Caco-2 (cell line): ENCODE measurements at regions not wholly inside any gene's neighbourhood (a gene's known extent, or its start where the extent isn't known, plus 50 kb on each side); places are given as distances from the start of the nearest gene placed in this dataset.

ENCODE experiments used
- BruUV-seq: library from RNA; stranded (reverse); fragments of 400-500 nt; replicated peaks from 2 replicates; lab custom pipeline; 2021; lab: Mats Ljungman, UMichigan
- CTCF ChIA-PET: fragments of 300-600 bp; sonication (Branson Sonifier 250); formaldehyde crosslinking; loops from one replicate; lab custom pipeline; 2022; ENCODE audit warnings: antibody characterized with exemption; lab: Charles Lee
- POLR2A ChIA-PET: fragments of 300-600 bp; sonication (Branson Sonifier 250); formaldehyde crosslinking; loops from one replicate; lab custom pipeline; 2022; ENCODE audit warnings: antibody characterized with exemption; lab: Charles Lee
- DNase-seq, 2 experiments: peaks; one replicate each; pipeline versions ENCODE4 v3.0.0 to v3.0.0-alpha.2; 2020 to 2022
- H3K27me3 ChIP-seq: replicated peaks from 2 replicates; pipeline ENCODE4 v1.6.0; 2011; ENCODE audit warnings: low read length; ENCODE audit not compliant: control insufficient read depth, insufficient read depth
- H3K36me3 ChIP-seq: 2 replicates; pipeline ENCODE4 v1.5.1; 2011; ENCODE audit warnings: low read length; ENCODE audit not compliant: control insufficient read depth, insufficient read depth
- H3K4me1 ChIP-seq: fragments of 250-450 bp; sonication (Bioruptor Pico); 2 replicates; pipeline ENCODE4 v1.5.1; 2020; ENCODE audit warnings: mild to moderate bottlenecking
- H3K4me3 ChIP-seq: 2 replicates; pipeline ENCODE4 v1.5.1; 2011; ENCODE audit warnings: low read depth, mild to moderate bottlenecking, control low read depth, low read length
- H3K9me3 ChIP-seq: fragments of 250-450 bp; sonication (Bioruptor Pico); 2 replicates; pipeline ENCODE4 v1.5.1; 2020; ENCODE audit warnings: mild to moderate bottlenecking, moderate library complexity
- H3K27ac Mint-ChIP-seq: one replicate; pipeline ENCODE4 v1.8.0; 2022; ENCODE audit warnings: mixed read lengths; ENCODE audit not compliant: unreplicated experiment
- H3K27me3 Mint-ChIP-seq: one replicate; pipeline ENCODE4 v1.8.0; 2022; ENCODE audit warnings: mixed read lengths; ENCODE audit not compliant: insufficient read depth, unreplicated experiment
- H3K36me3 Mint-ChIP-seq: one replicate; pipeline ENCODE4 v1.8.0; 2022; ENCODE audit warnings: mild to moderate bottlenecking, mixed read lengths; ENCODE audit not compliant: insufficient read depth, unreplicated experiment
- H3K4me1 Mint-ChIP-seq: one replicate; pipeline ENCODE4 v1.8.0; 2022; ENCODE audit warnings: low read depth, mixed read lengths; ENCODE audit not compliant: unreplicated experiment
- H3K4me3 Mint-ChIP-seq: one replicate; pipeline ENCODE4 v1.8.0; 2022; ENCODE audit warnings: mild to moderate bottlenecking, moderate library complexity, mixed read lengths; ENCODE audit not compliant: unreplicated experiment
- H3K9me3 Mint-ChIP-seq: one replicate; pipeline ENCODE4 v1.8.0; 2022; ENCODE audit warnings: mixed read lengths; ENCODE audit not compliant: unreplicated experiment
- CTCF ChIP-seq, 2 experiments: fragments of 200-600 bp in 1 of 2; IDR thresholded peaks; 1 replicate in 1 of 2; 2 replicates in 1 of 2; pipeline versions ENCODE4 v1.5.1 to v1.8.0; 2011 to 2022; ENCODE audit warnings: antibody characterized with exemption in 1 of 2, control low read depth in 1 of 2, inconsistent platforms in 1 of 2, low read depth in 1 of 2, low read length in 1 of 2, mild to moderate bottlenecking in 1 of 2, moderate library complexity in 1 of 2; ENCODE audit not compliant: insufficient read depth in 1 of 2, severe bottlenecking in 1 of 2, unreplicated experiment in 1 of 2
- intact Hi-C: fragments of 100-400 bp; cut with micrococcal nuclease; formaldehyde crosslinking; loops from one replicate; pipeline ENCODE4 v1.10.0; 2022; ENCODE audit not compliant: unreplicated experiment

- Histone ChIP-seq H3K27me3 (no peaks in the 10 kb centered on the region), H3K4me1 (no peaks in the 10 kb centered on the region), H3K36me3 (no peaks in the 10 kb centered on the region), H3K4me3 (no peak overlapping the region), H3K9me3 (no peaks in the 10 kb centered on the region)
- DNase-seq, result no peak
- no TSS peak for BruUV-seq
- POLR2A ChIA-PET, result no interaction called here
- H3K9me3 Mint-ChIP-seq, result no peaks in the 10 kb centered on the region
- H3K27ac Mint-ChIP-seq, result no peak overlapping the region
- no peaks in the 10 kb centered on the region for H3K36me3 Mint-ChIP-seq
- H3K4me3 Mint-ChIP-seq, result no peak overlapping the region
- intact Hi-C loops, result no loop called here
- no peaks in the 10 kb centered on the region for H3K4me1 Mint-ChIP-seq
- no peak for TF ChIP-seq CTCF (IDR thresholded peaks at IDR 0.05; ENCODE audit: insufficient read depth in 1 of 2, low read depth in 1 of 2, low read length in 1 of 2, severe bottlenecking in 1 of 2, unreplicated experiment in 1 of 2)
- H3K27me3 Mint-ChIP-seq, result peaks cover 23% of the 10 kb centered on the region
- CTCF ChIA-PET, result no interaction called here
Measured at GRCh38 chr9:99287641-99288040, 65.6 kb downstream of the SEC61B start.

- no peak for TF ChIP-seq CTCF (IDR thresholded peaks at IDR 0.05; ENCODE audit: insufficient read depth in 1 of 2, low read depth in 1 of 2, low read length in 1 of 2, severe bottlenecking in 1 of 2, unreplicated experiment in 1 of 2)
- BruUV-seq, result no TSS peak
- peaks cover 20% of the 10 kb centered on the region for H3K27me3 Mint-ChIP-seq
Measured at GRCh38 chr9:99288830-99289229, 66.7 kb downstream of the SEC61B start.

GRCh38 chr9:99294850-99295461, 72.9 kb downstream of the SEC61B start:
- Mint-ChIP-seq H3K36me3 (no peaks in the 10 kb centered on the region), H3K27me3 (peaks cover 6% of the 10 kb centered on the region), H3K4me1 (no peaks in the 10 kb centered on the region), H3K27ac (no peak overlapping the region), H3K9me3 (no peaks in the 10 kb centered on the region), H3K4me3 (no peak overlapping the region)
- Histone ChIP-seq H3K36me3 (no peaks in the 10 kb centered on the region), H3K4me1 (no peaks in the 10 kb centered on the region), H3K4me3 (no peak overlapping the region), H3K27me3 (no peaks in the 10 kb centered on the region), H3K9me3 (no peaks in the 10 kb centered on the region)
- no peak for TF ChIP-seq CTCF (IDR thresholded peaks at IDR 0.05; ENCODE audit: insufficient read depth in 1 of 2, low read depth in 1 of 2, low read length in 1 of 2, severe bottlenecking in 1 of 2, unreplicated experiment in 1 of 2)
- BruUV-seq, result no TSS peak
- ChIA-PET POLR2A (no interaction called here), CTCF (no interaction called here)
- no peak for DNase-seq
- intact Hi-C loops, result no loop called here

More at GRCh38 chr9:99288830-99289229, 66.7 kb downstream of the SEC61B start:
- H3K4me1 ChIP-seq, result no peaks in the 10 kb centered on the region
- no peaks in the 10 kb centered on the region for H3K36me3 ChIP-seq
- no peak overlapping the region for H3K27ac Mint-ChIP-seq
- intact Hi-C loops, result no loop called here
- H3K9me3 Mint-ChIP-seq, result no peaks in the 10 kb centered on the region
- POLR2A ChIA-PET, result no interaction called here
- H3K4me3 Mint-ChIP-seq, result no peak overlapping the region
- H3K27me3 ChIP-seq, result no peaks in the 10 kb centered on the region
- no peak for DNase-seq
- no peak overlapping the region for H3K4me3 ChIP-seq
- CTCF ChIA-PET, result no interaction called here
- H3K9me3 ChIP-seq, result no peaks in the 10 kb centered on the region
- H3K4me1 Mint-ChIP-seq, result no peaks in the 10 kb centered on the region
- no peaks in the 10 kb centered on the region for H3K36me3 Mint-ChIP-seq
